ENCODE measurements at regions not wholly inside any gene's neighbourhood (a gene's known extent, or its start where the extent isn't known, plus 50 kb on each side); places are given as distances from the start of the nearest gene placed in this dataset.

- no peak overlapping the region for H3K4me3 ChIP-seq
- H4K20me1 ChIP-seq, result no peaks in the 10 kb centered on the region
- no peaks in the 10 kb centered on the region for H3K36me3 ChIP-seq
- TF ChIP-seq Cebpa-rat (IDR thresholded peaks at IDR 0.05), result no peak
- peaks cover 0 to 15% (median 0%) of the 10 kb centered on the region in 10 experiments; a peak in 4 of 20 replicates for H3K4me1 ChIP-seq
- no peak overlapping the region for H3K27ac ChIP-seq
- no peaks in the 10 kb centered on the region for H3K27me3 ChIP-seq
- H3K9ac ChIP-seq, result no peak overlapping the region
- H3K4me2 ChIP-seq, result no peak overlapping the region
- no peaks in the 10 kb centered on the region for H3K9me3 ChIP-seq (replicated peaks in 1 of 11)
Measured at GRCh38 chr2:122747670-122748069, 992.2 kb downstream of the TSN start.

GRCh38 chr2:122748552-122749011 is 993.1 kb downstream of the TSN start:
- TF ChIP-seq Cebpa-rat (IDR thresholded peaks at IDR 0.05), result no peak

GRCh38 chr2:122749405-122749804 is 994.0 kb downstream of the TSN start:
- H3K4me3 ChIP-seq, result no peak overlapping the region

More at GRCh38 chr2:122748552-122749011, 993.1 kb downstream of the TSN start:
- peaks cover 0 to 15% (median 0%) of the 10 kb centered on the region in 10 experiments; a peak in 4 of 20 replicates for H3K4me1 ChIP-seq
- no peak overlapping the region for H3K9ac ChIP-seq
- no peaks in the 10 kb centered on the region for H3K36me3 ChIP-seq
- no peak overlapping the region for H3K27ac ChIP-seq
- no peaks in the 10 kb centered on the region for H4K20me1 ChIP-seq
- H3K4me3 ChIP-seq, result no peak overlapping the region
- H3K9me3 ChIP-seq (replicated peaks in 1 of 11), result no peaks in the 10 kb centered on the region
- no peak overlapping the region for H3K4me2 ChIP-seq
- no peaks in the 10 kb centered on the region for H3K27me3 ChIP-seq

GRCh38 chr2:122750095-122750494 is 994.6 kb downstream of the TSN start:
- H3K4me2 ChIP-seq, result no peak overlapping the region
- no peak overlapping the region for H3K9ac ChIP-seq
- TF ChIP-seq Cebpa-rat (IDR thresholded peaks at IDR 0.05), result no peak
- no peak overlapping the region for H3K4me3 ChIP-seq
- H3K27ac ChIP-seq, result no peak overlapping the region
- H3K36me3 ChIP-seq, result no peaks in the 10 kb centered on the region
- H4K20me1 ChIP-seq, result no peaks in the 10 kb centered on the region
- H3K9me3 ChIP-seq (replicated peaks in 1 of 11), result no peaks in the 10 kb centered on the region
- H3K4me1 ChIP-seq, result peaks cover 0 to 10% (median 0%) of the 10 kb centered on the region in 10 experiments; a peak in 4 of 20 replicates
- H3K27me3 ChIP-seq, result no peaks in the 10 kb centered on the region

More at GRCh38 chr2:122749405-122749804, 994.0 kb downstream of the TSN start:
- no peaks in the 10 kb centered on the region for H3K9me3 ChIP-seq (replicated peaks in 1 of 11)
- H3K4me1 ChIP-seq, result peaks cover 0 to 13% (median 0%) of the 10 kb centered on the region in 10 experiments; a peak in 5 of 20 replicates
- H3K4me2 ChIP-seq, result no peak overlapping the region
- no peak overlapping the region for H3K27ac ChIP-seq
- H3K36me3 ChIP-seq, result no peaks in the 10 kb centered on the region
- H3K27me3 ChIP-seq, result no peaks in the 10 kb centered on the region
- TF ChIP-seq Cebpa-rat (IDR thresholded peaks at IDR 0.05), result no peak
- H4K20me1 ChIP-seq, result no peaks in the 10 kb centered on the region
- H3K9ac ChIP-seq, result no peak overlapping the region

GRCh38 chr2:122750808-122751207 is 995.4 kb downstream of the TSN start:
- Histone ChIP-seq H3K36me3 (no peaks in the 10 kb centered on the region), H3K9ac (no peak overlapping the region), H3K27me3 (no peaks in the 10 kb centered on the region), H3K4me2 (no peak overlapping the region), H4K20me1 (no peaks in the 10 kb centered on the region), H3K9me3 (replicated peaks in 1 of 11) (no peaks in the 10 kb centered on the region), H3K27ac (no peak overlapping the region), H3K4me1 (peaks cover 0 to 6% (median 0%) of the 10 kb centered on the region in 10 experiments; a peak in 2 of 20 replicates), H3K4me3 (no peak overlapping the region)
- TF ChIP-seq Cebpa-rat (IDR thresholded peaks at IDR 0.05), result no peak

- Histone ChIP-seq H3K36me3 (no peaks in the 10 kb centered on the region), H3K9ac (no peak overlapping the region), H3K27me3 (no peaks in the 10 kb centered on the region), H4K20me1 (no peaks in the 10 kb centered on the region), H3K4me1 (peaks cover 0 to 6% (median 0%) of the 10 kb centered on the region in 10 experiments; a peak in 2 of 20 replicates), H3K4me3 (no peak overlapping the region), H3K9me3 (replicated peaks in 1 of 11) (no peaks in the 10 kb centered on the region), H3K4me2 (no peak overlapping the region), H3K27ac (no peak overlapping the region)
- TF ChIP-seq Cebpa-rat (IDR thresholded peaks at IDR 0.05), result no peak
Measured at GRCh38 chr2:122753336-122753735, 997.9 kb downstream of the TSN start.

- no peak for TF ChIP-seq Cebpa-rat (IDR thresholded peaks at IDR 0.05)
- Histone ChIP-seq H3K27ac (no peak overlapping the region), H3K9me3 (replicated peaks in 1 of 11) (no peaks in the 10 kb centered on the region)
Measured at GRCh38 chr2:122754561-122754960, 999.1 kb downstream of the TSN start.

GRCh38 chr2:122755281-122755780 is 999.9 kb downstream of the TSN start:
- H3K36me3 ChIP-seq, result no peaks in the 10 kb centered on the region
- H3K4me1 ChIP-seq, result peaks cover 0 to 6% (median 0%) of the 10 kb centered on the region in 10 experiments; a peak in 2 of 20 replicates
- no peak overlapping the region for H3K27ac ChIP-seq
- TF ChIP-seq Cebpa-rat (IDR thresholded peaks at IDR 0.05), result no peak
- H3K4me3 ChIP-seq, result no peak overlapping the region
- no peak overlapping the region for H3K9ac ChIP-seq
- no peaks in the 10 kb centered on the region for H3K27me3 ChIP-seq
- H3K9me3 ChIP-seq (replicated peaks in 1 of 11), result no peaks in the 10 kb centered on the region
- H4K20me1 ChIP-seq, result no peaks in the 10 kb centered on the region
- H3K4me2 ChIP-seq, result no peak overlapping the region

More at GRCh38 chr2:122754561-122754960, 999.1 kb downstream of the TSN start:
- no peaks in the 10 kb centered on the region for H4K20me1 ChIP-seq
- H3K4me1 ChIP-seq, result peaks cover 0 to 6% (median 0%) of the 10 kb centered on the region in 10 experiments; a peak in 2 of 20 replicates
- H3K27me3 ChIP-seq, result no peaks in the 10 kb centered on the region
- no peak overlapping the region for H3K4me3 ChIP-seq
- no peaks in the 10 kb centered on the region for H3K36me3 ChIP-seq
- no peak overlapping the region for H3K9ac ChIP-seq
- H3K4me2 ChIP-seq, result peak overlapping the region in 2 of 11 experiments; percentile 20 to 30; a peak in 2 of 22 replicates

GRCh38 chr2:122758967-122759366 is 1003.5 kb downstream of the TSN start:
- no peak for TF ChIP-seq Cebpa-rat (IDR thresholded peaks at IDR 0.05)
- Histone ChIP-seq H4K20me1 (no peaks in the 10 kb centered on the region), H3K9me3 (replicated peaks in 1 of 11) (peaks cover 0 to 8% (median 6%) of the 10 kb centered on the region in 11 experiments; a peak in 12 of 22 replicates), H3K4me1 (peaks cover 0 to 10% (median 0%) of the 10 kb centered on the region in 10 experiments; a peak in 2 of 20 replicates), H3K9ac (no peak overlapping the region), H3K4me2 (no peak overlapping the region), H3K36me3 (no peaks in the 10 kb centered on the region), H3K27ac (no peak overlapping the region), H3K4me3 (no peak overlapping the region), H3K27me3 (no peaks in the 10 kb centered on the region)

GRCh38 chr2:122764014-122764413 is 1008.6 kb downstream of the TSN start:
- Histone ChIP-seq H3K4me1 (peaks cover 0 to 7% (median 0%) of the 10 kb centered on the region in 10 experiments; a peak in 2 of 20 replicates), H3K36me3 (no peaks in the 10 kb centered on the region), H3K4me2 (no peak overlapping the region; a peak in 1 of 22 replicates), H4K20me1 (no peaks in the 10 kb centered on the region), H3K4me3 (no peak overlapping the region), H3K27ac (0 out of 22 replicates have a peak overlapping the region, but pooled peaks of 2 of the 11 experiments have one; percentile 11 to 19), H3K9me3 (replicated peaks in 1 of 11) (peaks cover 0 to 24% (median 12%) of the 10 kb centered on the region in 11 experiments; a peak in 14 of 22 replicates), H3K9ac (no peak overlapping the region), H3K27me3 (no peaks in the 10 kb centered on the region)
- no peak for TF ChIP-seq Cebpa-rat (IDR thresholded peaks at IDR 0.05)

Measured in BLaER1 treated with 17β-estradiol and CSF1 and Interleukin-3, amounts not matched to agents 10 nM and 100 nM (cell line).